ENCODE measurements at regions not wholly inside any gene's neighbourhood (a gene's known extent, or its start where the extent isn't known, plus 50 kb on each side); places are given as distances from the start of the nearest gene placed in this dataset.

- TF ChIP-seq, protein P1, sequence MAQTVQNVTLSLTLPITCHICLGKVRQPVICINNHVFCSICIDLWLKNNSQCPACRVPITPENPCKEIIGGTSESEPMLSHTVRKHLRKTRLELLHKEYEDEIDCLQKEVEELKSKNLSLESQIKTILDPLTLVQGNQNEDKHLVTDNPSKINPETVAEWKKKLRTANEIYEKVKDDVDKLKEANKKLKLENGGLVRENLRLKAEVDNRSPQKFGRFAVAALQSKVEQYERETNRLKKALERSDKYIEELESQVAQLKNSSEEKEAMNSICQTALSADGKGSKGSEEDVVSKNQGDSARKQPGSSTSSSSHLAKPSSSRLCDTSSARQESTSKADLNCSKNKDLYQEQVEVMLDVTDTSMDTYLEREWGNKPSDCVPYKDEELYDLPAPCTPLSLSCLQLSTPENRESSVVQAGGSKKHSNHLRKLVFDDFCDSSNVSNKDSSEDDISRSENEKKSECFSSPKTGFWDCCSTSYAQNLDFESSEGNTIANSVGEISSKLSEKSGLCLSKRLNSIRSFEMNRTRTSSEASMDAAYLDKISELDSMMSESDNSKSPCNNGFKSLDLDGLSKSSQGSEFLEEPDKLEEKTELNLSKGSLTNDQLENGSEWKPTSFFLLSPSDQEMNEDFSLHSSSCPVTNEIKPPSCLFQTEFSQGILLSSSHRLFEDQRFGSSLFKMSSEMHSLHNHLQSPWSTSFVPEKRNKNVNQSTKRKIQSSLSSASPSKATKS (CRISPR knock-in tag; IDR thresholded peaks at IDR 0.05): no peak
- no peak for TF ChIP-seq NR1H2 (CRISPR knock-in tag; IDR thresholded peaks at IDR 0.05)
- TF ChIP-seq FOXJ2 (tag; IDR thresholded peaks at IDR 0.05): no peak
These were observed 265.0 kb upstream of the GJE1 start (continued) for GRCh38 chr6:141867767-141868166.

DNA sequence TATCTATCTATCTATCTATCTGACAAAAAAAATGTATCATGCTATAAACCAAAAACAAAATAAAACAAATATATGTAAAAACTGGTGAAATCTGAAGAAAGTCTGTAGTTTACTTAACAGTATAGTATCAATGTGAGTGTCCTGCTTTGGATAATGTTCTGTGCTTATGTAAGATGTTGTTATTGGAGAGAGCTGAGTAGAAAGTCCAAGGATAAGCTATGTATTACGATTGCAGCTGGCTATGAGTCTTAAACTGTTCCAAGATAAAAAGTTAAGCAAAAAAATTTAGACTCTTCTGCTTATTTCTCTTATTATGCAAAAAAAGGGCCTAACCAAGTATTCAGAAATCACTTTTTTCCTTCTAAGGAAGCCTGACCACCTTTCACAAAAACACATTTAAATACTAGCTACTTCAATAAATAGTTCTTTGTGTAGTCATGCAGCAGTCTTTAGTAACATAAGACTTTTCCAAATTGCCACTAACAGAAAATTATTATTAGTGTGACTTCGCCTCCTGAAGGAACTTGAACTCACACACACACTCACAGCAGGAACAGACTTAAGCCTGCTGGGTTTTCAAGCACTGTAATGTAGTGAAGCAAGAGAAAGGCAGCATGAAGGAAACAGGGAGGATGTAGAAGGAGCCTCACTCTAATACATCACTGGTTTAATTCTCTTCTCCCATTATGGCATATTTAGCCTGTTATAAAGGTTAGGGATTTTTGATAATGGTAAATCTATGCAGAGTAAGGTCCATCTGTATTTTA, 265.8 kb upstream of the GJE1 start:
- Histone ChIP-seq H3K36me3 (ENCODE audit: control insufficient read depth, insufficient read depth, low read length) (no peaks in the 10 kb centered on the region), H3K27ac (ENCODE audit: extremely low read depth, low read depth, low read length) (no peak overlapping the region), H3K4me2 (ENCODE audit: insufficient read depth, low read length) (no peak overlapping the region), H3K27me3 (ENCODE audit: control insufficient read depth in 2 of 2, insufficient read depth in 2 of 2, low read length in 2 of 2) (no peaks in the 10 kb centered on the region), H3K4me1 (replicated peaks in 1 of 2; ENCODE audit: control insufficient read depth in 2 of 2, insufficient read depth in 2 of 2, low read length in 2 of 2) (no peaks in the 10 kb centered on the region), H3K79me2 (ENCODE audit: control insufficient read depth, insufficient read depth, low read length) (no peaks in the 10 kb centered on the region), H3K9me3 (replicated peaks; ENCODE audit: control insufficient read depth, insufficient read depth, low read depth, low read length) (no peaks in the 10 kb centered on the region), H3K9me1 (ENCODE audit: control insufficient read depth, insufficient read depth, low read length) (no peaks in the 10 kb centered on the region), H3K4me3 (no peak overlapping the region), H2AFZ (ENCODE audit: low read depth, low read length) (no peak overlapping the region), H4K20me1 (replicated peaks; ENCODE audit: control insufficient read depth, insufficient read depth, low read length) (no peaks in the 10 kb centered on the region), H3K9ac (ENCODE audit: insufficient read depth in 1 of 2, low read depth in 2 of 2, low read length in 2 of 2) (no peak overlapping the region)
- ChIA-PET POLR2A (no interaction called here), CTCF (ENCODE audit: low intra/inter-chr PET ratio) (no interaction called here)
- ATAC-seq (no peak), DNase-seq (ENCODE audit: extremely low read depth in 1 of 4, low spot score in 3 of 4) (no peak), FAIRE-seq (no peak)
- in situ Hi-C loops (cut with MboI) (no loop called here), intact Hi-C loops (cut with micrococcal nuclease) (no loop called here)
- WGBS (ENCODE audit: insufficient coverage, low coverage, missing lambda C conversion rate): 18% methylated on average over 2 of the region's 2 CpGs
- BruUV-seq (replicated peaks): no TSS peak
- TF ChIP-seq TRIM28 (IDR thresholded peaks at IDR 0.05) (no peak), SMAD1 (IDR thresholded peaks at IDR 0.05; ENCODE audit: low read depth, low read length, partially characterized antibody) (no peak), ZNF583 (CRISPR knock-in tag; IDR thresholded peaks at IDR 0.05) (no peak), MEF2A (IDR thresholded peaks at IDR 0.05; ENCODE audit: control insufficient read depth, low read depth, low read length) (no peak), NCOR1 (IDR thresholded peaks at IDR 0.05) (no peak), XRCC5 (IDR thresholded peaks at IDR 0.05; ENCODE audit: low read depth, low read length) (no peak), PCBP2 (IDR thresholded peaks at IDR 0.05; ENCODE audit: low read depth, low read length, poor library complexity, severe bottlenecking) (no peak), ZNF384 (IDR thresholded peaks at IDR 0.05; ENCODE audit: low read depth, low read length) (no peak), HDAC6 (IDR thresholded peaks at IDR 0.05; ENCODE audit: low read depth, low read length) (no peak)
- TF ChIP-seq, protein P2, sequence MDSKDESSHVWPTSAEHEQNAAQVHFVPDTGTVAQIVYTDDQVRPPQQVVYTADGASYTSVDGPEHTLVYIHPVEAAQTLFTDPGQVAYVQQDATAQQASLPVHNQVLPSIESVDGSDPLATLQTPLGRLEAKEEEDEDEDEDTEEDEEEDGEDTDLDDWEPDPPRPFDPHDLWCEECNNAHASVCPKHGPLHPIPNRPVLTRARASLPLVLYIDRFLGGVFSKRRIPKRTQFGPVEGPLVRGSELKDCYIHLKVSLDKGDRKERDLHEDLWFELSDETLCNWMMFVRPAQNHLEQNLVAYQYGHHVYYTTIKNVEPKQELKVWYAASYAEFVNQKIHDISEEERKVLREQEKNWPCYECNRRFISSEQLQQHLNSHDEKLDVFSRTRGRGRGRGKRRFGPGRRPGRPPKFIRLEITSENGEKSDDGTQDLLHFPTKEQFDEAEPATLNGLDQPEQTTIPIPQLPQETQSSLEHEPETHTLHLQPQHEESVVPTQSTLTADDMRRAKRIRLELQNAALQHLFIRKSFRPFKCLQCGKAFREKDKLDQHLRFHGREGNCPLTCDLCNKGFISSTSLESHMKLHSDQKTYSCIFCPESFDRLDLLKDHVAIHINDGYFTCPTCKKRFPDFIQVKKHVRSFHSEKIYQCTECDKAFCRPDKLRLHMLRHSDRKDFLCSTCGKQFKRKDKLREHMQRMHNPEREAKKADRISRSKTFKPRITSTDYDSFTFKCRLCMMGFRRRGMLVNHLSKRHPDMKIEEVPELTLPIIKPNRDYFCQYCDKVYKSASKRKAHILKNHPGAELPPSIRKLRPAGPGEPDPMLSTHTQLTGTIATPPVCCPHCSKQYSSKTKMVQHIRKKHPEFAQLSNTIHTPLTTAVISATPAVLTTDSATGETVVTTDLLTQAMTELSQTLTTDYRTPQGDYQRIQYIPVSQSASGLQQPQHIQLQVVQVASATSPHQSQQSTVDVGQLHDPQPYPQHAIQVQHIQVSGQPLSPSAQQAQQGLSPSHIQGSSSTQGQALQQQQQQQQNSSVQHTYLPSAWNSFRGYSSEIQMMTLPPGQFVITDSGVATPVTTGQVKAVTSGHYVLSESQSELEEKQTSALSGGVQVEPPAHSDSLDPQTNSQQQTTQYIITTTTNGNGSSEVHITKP (IDR thresholded peaks at IDR 0.05; ENCODE audit: partially characterized antibody): no peak

All from K562 (cell line).